GM23338 (cell line): ENCODE measurements at regions not wholly inside any gene's neighbourhood (a gene's known extent, or its start where the extent isn't known, plus 50 kb on each side); places are given as distances from the start of the nearest gene placed in this dataset.

ENCODE experiments used
- ATAC-seq: fragments of 200-7000 bp; cut with Tn5 transposase; 3 replicates; pipeline ENCODE4 v1.9.1; 2020
- DNase-seq: peaks from one replicate; pipeline ENCODE4 v3.0.0-alpha.2; 2015; ENCODE audit warnings: low spot score
- H2AFZ ChIP-seq: fragments of 200-600 bp; sonication (generic); 2 replicates; pipeline ENCODE4 v1.8.0; 2016; ENCODE audit warnings: antibody characterized with exemption, mild to moderate bottlenecking, moderate library complexity
- H3F3A ChIP-seq: fragments of 200-600 bp; sonication (generic); replicated peaks from 2 replicates; pipeline ENCODE4 v1.8.0; 2017; ENCODE audit warnings: antibody characterized with exemption, mixed run types, low read depth
- H3K27ac ChIP-seq: fragments of 200-600 bp; sonication (generic); 2 replicates; pipeline ENCODE4 v1.6.1; 2016; ENCODE audit warnings: low read depth
- H3K27me3 ChIP-seq: fragments of 200-600 bp; sonication (generic); 2 replicates; pipeline ENCODE4 v1.8.0; 2016; ENCODE audit warnings: mild to moderate bottlenecking, mixed run types, moderate library complexity; ENCODE audit not compliant: insufficient read depth
- H3K36me3 ChIP-seq: fragments of 200-600 bp; sonication (generic); 2 replicates; pipeline ENCODE4 v1.8.0; 2016; ENCODE audit warnings: mild to moderate bottlenecking; ENCODE audit not compliant: insufficient read depth
- H3K4me1 ChIP-seq: fragments of 200-600 bp; sonication (generic); 2 replicates; pipeline ENCODE4 v1.8.0; 2016; ENCODE audit warnings: mild to moderate bottlenecking, moderate library complexity; ENCODE audit not compliant: insufficient read depth
- H3K4me2 ChIP-seq: fragments of 200-600 bp; sonication (generic); 2 replicates; pipeline ENCODE4 v1.7.1; 2017; ENCODE audit warnings: mixed run types
- H3K4me3 ChIP-seq: fragments of 200-600 bp; sonication (generic); 2 replicates; pipeline ENCODE4 v1.6.1; 2016; ENCODE audit warnings: mixed run types
- H3K79me2 ChIP-seq: fragments of 200-600 bp; sonication (generic); replicated peaks from 2 replicates; pipeline ENCODE4 v1.8.0; 2017; ENCODE audit warnings: mild to moderate bottlenecking; ENCODE audit not compliant: insufficient read depth
- H3K9me2 ChIP-seq: fragments of 200-600 bp; sonication (generic); 2 replicates; pipeline ENCODE4 v1.8.0; 2017; ENCODE audit not compliant: insufficient read depth
- H4K20me1 ChIP-seq: fragments of 200-600 bp; sonication (generic); replicated peaks from 2 replicates; pipeline ENCODE4 v1.8.0; 2017; ENCODE audit warnings: mild to moderate bottlenecking; ENCODE audit not compliant: insufficient read depth
- H3K27ac Mint-ChIP-seq: 2 replicates; pipeline ENCODE4 v1.8.0; 2020; ENCODE audit warnings: inconsistent platforms, mild to moderate bottlenecking, moderate library complexity, mixed read lengths
- H3K27me3 Mint-ChIP-seq: 3 replicates; pipeline ENCODE4 v1.8.0; 2022; ENCODE audit warnings: low read depth, mild to moderate bottlenecking, moderate library complexity, mixed read lengths, inconsistent platforms; ENCODE audit not compliant: insufficient read depth, poor library complexity
- H3K36me3 Mint-ChIP-seq: 3 replicates; pipeline ENCODE4 v1.8.0; 2021; ENCODE audit warnings: low read depth, mild to moderate bottlenecking, inconsistent platforms, moderate library complexity, mixed read lengths
- H3K4me1 Mint-ChIP-seq: 3 replicates; pipeline ENCODE4 v1.8.0; 2020; ENCODE audit warnings: mild to moderate bottlenecking, inconsistent platforms, mixed read lengths
- H3K4me3 Mint-ChIP-seq: 3 replicates; pipeline ENCODE4 v1.8.0; 2021; ENCODE audit warnings: moderate library complexity, mild to moderate bottlenecking, inconsistent platforms, mixed read lengths
- H3K9me3 Mint-ChIP-seq: 3 replicates; pipeline ENCODE4 v1.8.0; 2020; ENCODE audit warnings: moderate library complexity, mild to moderate bottlenecking, inconsistent platforms, mixed read lengths
- CREB1 ChIP-seq: fragments of 250-450 bp; sonication (Bioruptor Pico); IDR thresholded peaks from 2 replicates; pipeline ENCODE4 v1.5.0; 2020; ENCODE audit warnings: low read depth, mild to moderate bottlenecking, moderate library complexity
- EZH2 ChIP-seq: fragments of 200-600 bp; sonication (generic); IDR thresholded peaks from one replicate; pipeline ENCODE4 v1.8.0; 2017; ENCODE audit warnings: antibody characterized with exemption, mild to moderate bottlenecking, low read depth; ENCODE audit not compliant: unreplicated experiment
- EZH2phosphoT487 ChIP-seq: fragments of 200-600 bp; sonication (generic); IDR thresholded peaks from one replicate; pipeline ENCODE4 v1.8.1; 2018; ENCODE audit warnings: antibody characterized with exemption; ENCODE audit not compliant: unreplicated experiment
- JUNB ChIP-seq: IDR thresholded peaks from one replicate; pipeline ENCODE4 v1.6.1; 2016; ENCODE audit warnings: antibody characterized with exemption; ENCODE audit not compliant: unreplicated experiment
- NANOG ChIP-seq: IDR thresholded peaks from 2 replicates; pipeline ENCODE4 v1.6.1; 2016; ENCODE audit warnings: antibody characterized with exemption, borderline replicate concordance
- POLR2AphosphoS5 ChIP-seq: IDR thresholded peaks from 2 replicates; pipeline ENCODE4 v1.6.1; 2016; ENCODE audit warnings: antibody characterized with exemption, low read depth
- STAT1 ChIP-seq: IDR thresholded peaks from one replicate; pipeline ENCODE4 v1.6.1; 2016; ENCODE audit warnings: antibody characterized with exemption; ENCODE audit not compliant: unreplicated experiment
- ZNF114 ChIP-seq: fragments of 250-450 bp; sonication (Bioruptor Pico); IDR thresholded peaks from 2 replicates; pipeline ENCODE4 v1.5.0; 2020; ENCODE audit warnings: mild to moderate bottlenecking, moderate library complexity
- ZNF331 ChIP-seq: fragments of 250-450 bp; sonication (Bioruptor Pico); IDR thresholded peaks from 2 replicates; pipeline ENCODE4 v1.5.0; 2020; ENCODE audit warnings: low read depth, mild to moderate bottlenecking, moderate library complexity
- TF ChIP-seq, protein P1 (sequence below): IDR thresholded peaks from one replicate; pipeline ENCODE4 v1.6.1; 2018; ENCODE audit warnings: antibody characterized with exemption; ENCODE audit not compliant: unreplicated experiment
- TF ChIP-seq, protein P2 (sequence below), 2 experiments: fragments of 200-600 bp in 1 of 2; sonication (generic) in 1 of 2; conservative IDR thresholded peaks; 2 replicates each; pipeline versions ENCODE4 v1.5.1 to v1.6.1; 2016 to 2017; ENCODE audit warnings: antibody characterized with exemption in 2 of 2, low read depth in 2 of 2, mild to moderate bottlenecking in 2 of 2, moderate library complexity in 1 of 2
- TF ChIP-seq, protein P3 (sequence below): IDR thresholded peaks from 2 replicates; pipeline ENCODE4 v1.6.1; 2016; ENCODE audit warnings: antibody characterized with exemption
- TF ChIP-seq, protein P4 (sequence below): fragments of 250-450 bp; sonication (Bioruptor Pico); IDR thresholded peaks from 2 replicates; pipeline ENCODE4 v1.5.0; 2020; ENCODE audit warnings: mild to moderate bottlenecking, moderate library complexity

DNA sequence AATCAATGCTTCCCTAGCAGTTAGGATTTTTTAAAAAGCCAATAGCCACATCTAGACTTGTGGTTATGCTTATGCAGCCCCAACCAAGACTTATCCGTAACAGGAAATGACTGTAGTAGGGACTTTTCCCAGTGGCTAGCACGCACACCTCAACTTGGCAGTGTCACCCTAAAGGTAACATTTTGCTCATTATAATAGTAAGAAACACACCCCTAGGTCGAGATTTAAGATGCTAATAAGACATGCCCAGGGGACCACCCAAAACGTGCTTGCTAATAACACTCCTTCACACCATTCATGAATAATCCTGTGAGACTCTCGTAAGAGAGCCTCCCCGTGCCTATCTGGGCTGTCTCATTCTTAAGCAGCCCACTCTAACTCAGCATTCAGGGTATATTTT lies 94.3 kb downstream of the XIST start:
- no peaks in the 10 kb centered on the region for H3K36me3 ChIP-seq
- no peak for ATAC-seq

More for the DNA sequence above, 94.3 kb downstream of the XIST start:
- H3K27me3 Mint-ChIP-seq, result no peaks in the 10 kb centered on the region
- no peaks in the 10 kb centered on the region for H3K27me3 ChIP-seq
- DNase-seq, result peak; percentile 2
- peaks cover 7% of the 10 kb centered on the region; the same call in 2 of the 3 replicates for H3K36me3 Mint-ChIP-seq
- TF ChIP-seq EZH2phosphoT487 (no peak), POLR2AphosphoS5 (no peak), JUNB (no peak), NANOG (no peak), EZH2 (no peak), ZNF114 (no peak), CREB1 (CRISPR knock-in tag) (no peak), STAT1 (no peak), ZNF331 (CRISPR knock-in tag) (no peak)
- TF ChIP-seq, protein P1, sequence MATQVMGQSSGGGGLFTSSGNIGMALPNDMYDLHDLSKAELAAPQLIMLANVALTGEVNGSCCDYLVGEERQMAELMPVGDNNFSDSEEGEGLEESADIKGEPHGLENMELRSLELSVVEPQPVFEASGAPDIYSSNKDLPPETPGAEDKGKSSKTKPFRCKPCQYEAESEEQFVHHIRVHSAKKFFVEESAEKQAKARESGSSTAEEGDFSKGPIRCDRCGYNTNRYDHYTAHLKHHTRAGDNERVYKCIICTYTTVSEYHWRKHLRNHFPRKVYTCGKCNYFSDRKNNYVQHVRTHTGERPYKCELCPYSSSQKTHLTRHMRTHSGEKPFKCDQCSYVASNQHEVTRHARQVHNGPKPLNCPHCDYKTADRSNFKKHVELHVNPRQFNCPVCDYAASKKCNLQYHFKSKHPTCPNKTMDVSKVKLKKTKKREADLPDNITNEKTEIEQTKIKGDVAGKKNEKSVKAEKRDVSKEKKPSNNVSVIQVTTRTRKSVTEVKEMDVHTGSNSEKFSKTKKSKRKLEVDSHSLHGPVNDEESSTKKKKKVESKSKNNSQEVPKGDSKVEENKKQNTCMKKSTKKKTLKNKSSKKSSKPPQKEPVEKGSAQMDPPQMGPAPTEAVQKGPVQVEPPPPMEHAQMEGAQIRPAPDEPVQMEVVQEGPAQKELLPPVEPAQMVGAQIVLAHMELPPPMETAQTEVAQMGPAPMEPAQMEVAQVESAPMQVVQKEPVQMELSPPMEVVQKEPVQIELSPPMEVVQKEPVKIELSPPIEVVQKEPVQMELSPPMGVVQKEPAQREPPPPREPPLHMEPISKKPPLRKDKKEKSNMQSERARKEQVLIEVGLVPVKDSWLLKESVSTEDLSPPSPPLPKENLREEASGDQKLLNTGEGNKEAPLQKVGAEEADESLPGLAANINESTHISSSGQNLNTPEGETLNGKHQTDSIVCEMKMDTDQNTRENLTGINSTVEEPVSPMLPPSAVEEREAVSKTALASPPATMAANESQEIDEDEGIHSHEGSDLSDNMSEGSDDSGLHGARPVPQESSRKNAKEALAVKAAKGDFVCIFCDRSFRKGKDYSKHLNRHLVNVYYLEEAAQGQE, result no peak
- TF ChIP-seq, protein P2, sequence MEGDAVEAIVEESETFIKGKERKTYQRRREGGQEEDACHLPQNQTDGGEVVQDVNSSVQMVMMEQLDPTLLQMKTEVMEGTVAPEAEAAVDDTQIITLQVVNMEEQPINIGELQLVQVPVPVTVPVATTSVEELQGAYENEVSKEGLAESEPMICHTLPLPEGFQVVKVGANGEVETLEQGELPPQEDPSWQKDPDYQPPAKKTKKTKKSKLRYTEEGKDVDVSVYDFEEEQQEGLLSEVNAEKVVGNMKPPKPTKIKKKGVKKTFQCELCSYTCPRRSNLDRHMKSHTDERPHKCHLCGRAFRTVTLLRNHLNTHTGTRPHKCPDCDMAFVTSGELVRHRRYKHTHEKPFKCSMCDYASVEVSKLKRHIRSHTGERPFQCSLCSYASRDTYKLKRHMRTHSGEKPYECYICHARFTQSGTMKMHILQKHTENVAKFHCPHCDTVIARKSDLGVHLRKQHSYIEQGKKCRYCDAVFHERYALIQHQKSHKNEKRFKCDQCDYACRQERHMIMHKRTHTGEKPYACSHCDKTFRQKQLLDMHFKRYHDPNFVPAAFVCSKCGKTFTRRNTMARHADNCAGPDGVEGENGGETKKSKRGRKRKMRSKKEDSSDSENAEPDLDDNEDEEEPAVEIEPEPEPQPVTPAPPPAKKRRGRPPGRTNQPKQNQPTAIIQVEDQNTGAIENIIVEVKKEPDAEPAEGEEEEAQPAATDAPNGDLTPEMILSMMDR (conservative IDR thresholded peaks at IDR 0.05; ENCODE audit: low read depth in 2 of 2), result no peak
- TF ChIP-seq, protein P3, sequence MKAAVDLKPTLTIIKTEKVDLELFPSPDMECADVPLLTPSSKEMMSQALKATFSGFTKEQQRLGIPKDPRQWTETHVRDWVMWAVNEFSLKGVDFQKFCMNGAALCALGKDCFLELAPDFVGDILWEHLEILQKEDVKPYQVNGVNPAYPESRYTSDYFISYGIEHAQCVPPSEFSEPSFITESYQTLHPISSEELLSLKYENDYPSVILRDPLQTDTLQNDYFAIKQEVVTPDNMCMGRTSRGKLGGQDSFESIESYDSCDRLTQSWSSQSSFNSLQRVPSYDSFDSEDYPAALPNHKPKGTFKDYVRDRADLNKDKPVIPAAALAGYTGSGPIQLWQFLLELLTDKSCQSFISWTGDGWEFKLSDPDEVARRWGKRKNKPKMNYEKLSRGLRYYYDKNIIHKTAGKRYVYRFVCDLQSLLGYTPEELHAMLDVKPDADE, result no peak
- TF ChIP-seq, protein P4, sequence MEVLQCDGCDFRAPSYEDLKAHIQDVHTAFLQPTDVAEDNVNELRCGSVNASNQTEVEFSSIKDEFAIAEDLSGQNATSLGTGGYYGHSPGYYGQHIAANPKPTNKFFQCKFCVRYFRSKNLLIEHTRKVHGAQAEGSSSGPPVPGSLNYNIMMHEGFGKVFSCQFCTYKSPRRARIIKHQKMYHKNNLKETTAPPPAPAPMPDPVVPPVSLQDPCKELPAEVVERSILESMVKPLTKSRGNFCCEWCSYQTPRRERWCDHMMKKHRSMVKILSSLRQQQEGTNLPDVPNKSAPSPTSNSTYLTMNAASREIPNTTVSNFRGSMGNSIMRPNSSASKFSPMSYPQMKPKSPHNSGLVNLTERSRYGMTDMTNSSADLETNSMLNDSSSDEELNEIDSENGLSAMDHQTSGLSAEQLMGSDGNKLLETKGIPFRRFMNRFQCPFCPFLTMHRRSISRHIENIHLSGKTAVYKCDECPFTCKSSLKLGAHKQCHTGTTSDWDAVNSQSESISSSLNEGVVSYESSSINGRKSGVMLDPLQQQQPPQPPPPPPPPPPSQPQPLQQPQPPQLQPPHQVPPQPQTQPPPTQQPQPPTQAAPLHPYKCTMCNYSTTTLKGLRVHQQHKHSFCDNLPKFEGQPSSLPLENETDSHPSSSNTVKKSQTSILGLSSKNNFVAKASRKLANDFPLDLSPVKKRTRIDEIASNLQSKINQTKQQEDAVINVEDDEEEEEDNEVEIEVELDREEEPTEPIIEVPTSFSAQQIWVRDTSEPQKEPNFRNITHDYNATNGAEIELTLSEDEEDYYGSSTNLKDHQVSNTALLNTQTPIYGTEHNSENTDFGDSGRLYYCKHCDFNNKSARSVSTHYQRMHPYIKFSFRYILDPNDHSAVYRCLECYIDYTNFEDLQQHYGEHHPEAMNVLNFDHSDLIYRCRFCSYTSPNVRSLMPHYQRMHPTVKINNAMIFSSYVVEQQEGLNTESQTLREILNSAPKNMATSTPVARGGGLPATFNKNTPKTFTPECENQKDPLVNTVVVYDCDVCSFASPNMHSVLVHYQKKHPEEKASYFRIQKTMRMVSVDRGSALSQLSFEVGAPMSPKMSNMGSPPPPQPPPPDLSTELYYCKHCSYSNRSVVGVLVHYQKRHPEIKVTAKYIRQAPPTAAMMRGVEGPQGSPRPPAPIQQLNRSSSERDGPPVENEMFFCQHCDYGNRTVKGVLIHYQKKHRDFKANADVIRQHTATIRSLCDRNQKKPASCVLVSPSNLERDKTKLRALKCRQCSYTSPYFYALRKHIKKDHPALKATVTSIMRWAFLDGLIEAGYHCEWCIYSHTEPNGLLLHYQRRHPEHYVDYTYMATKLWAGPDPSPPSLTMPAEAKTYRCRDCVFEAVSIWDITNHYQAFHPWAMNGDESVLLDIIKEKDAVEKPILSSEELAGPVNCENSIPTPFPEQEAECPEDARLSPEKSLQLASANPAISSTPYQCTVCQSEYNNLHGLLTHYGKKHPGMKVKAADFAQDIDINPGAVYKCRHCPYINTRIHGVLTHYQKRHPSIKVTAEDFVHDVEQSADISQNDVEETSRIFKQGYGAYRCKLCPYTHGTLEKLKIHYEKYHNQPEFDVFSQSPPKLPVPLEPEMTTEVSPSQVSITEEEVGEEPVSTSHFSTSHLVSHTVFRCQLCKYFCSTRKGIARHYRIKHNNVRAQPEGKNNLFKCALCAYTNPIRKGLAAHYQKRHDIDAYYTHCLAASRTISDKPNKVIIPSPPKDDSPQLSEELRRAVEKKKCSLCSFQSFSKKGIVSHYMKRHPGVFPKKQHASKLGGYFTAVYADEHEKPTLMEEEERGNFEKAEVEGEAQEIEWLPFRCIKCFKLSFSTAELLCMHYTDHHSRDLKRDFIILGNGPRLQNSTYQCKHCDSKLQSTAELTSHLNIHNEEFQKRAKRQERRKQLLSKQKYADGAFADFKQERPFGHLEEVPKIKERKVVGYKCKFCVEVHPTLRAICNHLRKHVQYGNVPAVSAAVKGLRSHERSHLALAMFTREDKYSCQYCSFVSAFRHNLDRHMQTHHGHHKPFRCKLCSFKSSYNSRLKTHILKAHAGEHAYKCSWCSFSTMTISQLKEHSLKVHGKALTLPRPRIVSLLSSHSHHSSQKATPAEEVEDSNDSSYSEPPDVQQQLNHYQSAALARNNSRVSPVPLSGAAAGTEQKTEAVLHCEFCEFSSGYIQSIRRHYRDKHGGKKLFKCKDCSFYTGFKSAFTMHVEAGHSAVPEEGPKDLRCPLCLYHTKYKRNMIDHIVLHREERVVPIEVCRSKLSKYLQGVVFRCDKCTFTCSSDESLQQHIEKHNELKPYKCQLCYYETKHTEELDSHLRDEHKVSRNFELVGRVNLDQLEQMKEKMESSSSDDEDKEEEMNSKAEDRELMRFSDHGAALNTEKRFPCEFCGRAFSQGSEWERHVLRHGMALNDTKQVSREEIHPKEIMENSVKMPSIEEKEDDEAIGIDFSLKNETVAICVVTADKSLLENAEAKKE (CRISPR knock-in tag), result no peak
- H3K4me1 Mint-ChIP-seq, result peaks cover 16% of the 10 kb centered on the region
- H3F3A ChIP-seq, result no peaks in the 10 kb centered on the region
- no peaks in the 10 kb centered on the region for H3K79me2 ChIP-seq
- H3K4me3 ChIP-seq, result no peak overlapping the region
- no peak overlapping the region for H3K4me3 Mint-ChIP-seq
- H3K9me3 Mint-ChIP-seq, result peaks cover 3% of the 10 kb centered on the region; the same call in 2 of the 3 replicates
- H3K9me2 ChIP-seq, result no peaks in the 10 kb centered on the region
- peaks cover 12% of the 10 kb centered on the region; the same call in 1 of the 2 replicates for H3K4me1 ChIP-seq
- H2AFZ ChIP-seq, result peak overlapping the region; percentile 6; the same call in 1 of the 2 replicates
- no peak overlapping the region for H3K27ac ChIP-seq
- no peaks in the 10 kb centered on the region for H4K20me1 ChIP-seq
- H3K27ac Mint-ChIP-seq, result no peak overlapping the region
- H3K4me2 ChIP-seq, result 0 out of 2 replicates have a peak overlapping the region, but pooled peaks have one; percentile 8
